DND-41 (cell line): ENCODE measurements at regions not wholly inside any gene's neighbourhood (a gene's known extent, or its start where the extent isn't known, plus 50 kb on each side); places are given as distances from the start of the nearest gene placed in this dataset.

Source experiments
- ATAC-seq: fragments of 200-7000 bp; cut with Tn5 transposase; 3 replicates; pipeline ENCODE4 v1.9.1; 2021; ENCODE audit warnings: low read depth; ENCODE audit not compliant: insufficient read depth
- DNase-seq: peaks from one replicate; pipeline ENCODE4 v3.0.0-alpha.2; 2020
- H2AFZ ChIP-seq: 2 replicates; pipeline ENCODE4 v1.6.0; 2012; ENCODE audit warnings: low read depth, low read length
- H3K27ac ChIP-seq: 2 replicates; pipeline ENCODE4 v1.5.1; 2012; ENCODE audit warnings: low read length, inconsistent platforms
- H3K27me3 ChIP-seq: fragments of 200-600 bp; sonication (generic); 2 replicates; pipeline ENCODE4 v1.6.0; 2012; ENCODE audit warnings: low read length, mild to moderate bottlenecking, inconsistent platforms; ENCODE audit not compliant: insufficient read depth, poor library complexity
- H3K36me3 ChIP-seq: 2 replicates; pipeline ENCODE4 v1.5.1; 2012; ENCODE audit warnings: low read length, inconsistent platforms; ENCODE audit not compliant: insufficient read depth
- H3K4me1 ChIP-seq: 2 replicates; pipeline ENCODE4 v1.5.1; 2012; ENCODE audit warnings: mild to moderate bottlenecking, low read length; ENCODE audit not compliant: insufficient read depth
- H3K4me2 ChIP-seq: 2 replicates; pipeline ENCODE4 v1.6.0; 2012; ENCODE audit warnings: mild to moderate bottlenecking, moderate library complexity, low read length, inconsistent platforms; ENCODE audit not compliant: insufficient read depth
- H3K4me3 ChIP-seq, 2 experiments: fragments of 200-600 bp in 1 of 2; shearing (Covaris generic) in 1 of 2; 2 replicates each; pipeline ENCODE4 v1.5.1; 2012 to 2016; ENCODE audit warnings: inconsistent platforms in 2 of 2, low read length in 2 of 2, mild to moderate bottlenecking in 2 of 2, low read depth in 1 of 2, moderate library complexity in 1 of 2
- H3K79me2 ChIP-seq: 2 replicates; pipeline ENCODE4 v1.6.0; 2012; ENCODE audit warnings: low read length, inconsistent platforms; ENCODE audit not compliant: insufficient read depth
- H3K9ac ChIP-seq: 2 replicates; pipeline ENCODE4 v1.6.0; 2012; ENCODE audit warnings: low read depth, mild to moderate bottlenecking, inconsistent platforms, low read length, moderate library complexity
- H3K9me3 ChIP-seq: 2 replicates; pipeline ENCODE4 v1.5.1; 2012; ENCODE audit warnings: low read length, moderate library complexity, mild to moderate bottlenecking, inconsistent platforms; ENCODE audit not compliant: insufficient read depth, severe bottlenecking
- H4K20me1 ChIP-seq: 2 replicates; pipeline ENCODE4 v1.6.0; 2012; ENCODE audit warnings: low read length; ENCODE audit not compliant: insufficient read depth
- CTCF ChIP-seq: IDR thresholded peaks from 2 replicates; pipeline ENCODE4 v1.5.1; 2012; ENCODE audit warnings: borderline replicate concordance, low read length, moderate library complexity, mild to moderate bottlenecking; ENCODE audit not compliant: poor library complexity, severe bottlenecking; ENCODE audit errors: extremely low read depth
- EZH2 ChIP-seq: IDR thresholded peaks from 3 replicates; pipeline ENCODE4 v1.6.1; 2012; ENCODE audit warnings: borderline replicate concordance, low read depth, mild to moderate bottlenecking, moderate library complexity, low read length, inconsistent platforms; ENCODE audit not compliant: severe bottlenecking

DNA sequence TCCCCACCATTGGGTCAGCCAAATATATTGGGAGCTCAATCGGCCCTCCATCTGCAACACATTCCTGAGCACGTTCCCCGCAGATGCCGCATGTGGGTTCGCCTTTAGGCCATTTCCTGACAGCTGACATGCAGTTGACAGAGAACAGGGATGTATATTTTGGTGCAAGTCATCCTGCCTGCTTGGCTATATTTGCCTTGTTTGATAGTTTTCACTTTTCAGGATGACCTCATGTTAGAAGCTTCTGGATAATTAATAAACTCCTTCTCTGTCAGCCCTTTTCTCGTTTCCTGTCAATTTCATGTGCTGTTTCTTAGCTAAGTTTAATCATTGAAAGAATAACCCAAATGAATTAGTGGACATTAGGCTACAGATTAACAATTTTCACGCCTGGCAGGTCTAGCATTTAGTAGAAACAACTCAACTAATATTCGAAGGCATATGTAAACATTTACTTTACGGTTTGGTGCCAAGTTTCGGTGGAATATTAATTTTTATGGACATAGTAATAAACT, 105.8 kb upstream of the SLC5A12 start:
- Histone ChIP-seq H3K79me2 (no peaks in the 10 kb centered on the region), H2AFZ (no peak overlapping the region), H3K4me2 (no peak overlapping the region), H3K9me3 (peaks cover 20% of the 10 kb centered on the region), H3K36me3 (no peaks in the 10 kb centered on the region), H3K27me3 (no peaks in the 10 kb centered on the region), H4K20me1 (no peaks in the 10 kb centered on the region), H3K27ac (no peak overlapping the region), H3K9ac (no peak overlapping the region), H3K4me3 (no peak overlapping the region), H3K4me1 (no peaks in the 10 kb centered on the region)
- no peak for TF ChIP-seq EZH2
- TF ChIP-seq CTCF = no peak
- no peak for ATAC-seq
- DNase-seq = no peak

GRCh38 chr11:26828288-26828687, 106.4 kb upstream of the SLC5A12 start:
- ATAC-seq (no peak), DNase-seq (no peak)
- Histone ChIP-seq H3K9me3 (peaks cover 15% of the 10 kb centered on the region), H3K9ac (no peak overlapping the region), H4K20me1 (no peaks in the 10 kb centered on the region), H3K4me3 (no peak overlapping the region), H3K27me3 (no peaks in the 10 kb centered on the region), H3K79me2 (no peaks in the 10 kb centered on the region), H3K27ac (no peak overlapping the region), H2AFZ (no peak overlapping the region), H3K4me1 (no peaks in the 10 kb centered on the region), H3K4me2 (no peak overlapping the region), H3K36me3 (no peaks in the 10 kb centered on the region)
- TF ChIP-seq CTCF = no peak
- TF ChIP-seq EZH2 = no peak

- Histone ChIP-seq H2AFZ (no peak overlapping the region), H3K79me2 (no peaks in the 10 kb centered on the region), H3K27ac (no peak overlapping the region), H3K4me3 (no peak overlapping the region), H3K9me3 (peaks cover 2% of the 10 kb centered on the region), H3K4me1 (no peaks in the 10 kb centered on the region), H3K36me3 (no peaks in the 10 kb centered on the region), H3K4me2 (no peak overlapping the region), H4K20me1 (no peaks in the 10 kb centered on the region), H3K27me3 (no peaks in the 10 kb centered on the region), H3K9ac (no peak overlapping the region)
- DNase-seq (no peak), ATAC-seq (no peak)
- TF ChIP-seq EZH2 (no peak), CTCF (no peak)
These were observed 108.4 kb upstream of the SLC5A12 start for GRCh38 chr11:26830218-26830617.

DNA sequence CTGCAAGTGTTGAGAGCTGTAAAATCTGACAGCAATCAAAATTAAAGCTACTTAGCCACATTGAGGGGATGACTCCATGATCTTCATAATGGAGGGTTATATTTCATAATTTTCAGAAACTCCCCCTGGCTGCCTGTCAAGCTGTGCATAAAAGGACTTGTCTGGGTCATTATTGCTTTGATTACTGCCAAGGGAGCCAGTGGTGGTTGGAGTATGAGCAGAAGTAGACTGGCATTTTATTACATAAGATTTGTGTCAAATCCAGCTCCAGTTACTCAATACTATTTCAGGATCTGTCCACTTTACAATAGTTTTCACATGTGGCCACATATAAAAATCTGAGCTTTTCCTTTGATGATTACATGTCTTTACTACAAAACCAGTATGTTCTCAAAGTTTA, 108.9 kb upstream of the SLC5A12 start:
- Histone ChIP-seq H3K9ac (no peak overlapping the region), H3K36me3 (no peaks in the 10 kb centered on the region), H3K4me3 (no peak overlapping the region), H3K27me3 (no peaks in the 10 kb centered on the region), H3K9me3 (peaks cover 2% of the 10 kb centered on the region), H3K4me2 (no peak overlapping the region), H3K27ac (no peak overlapping the region), H4K20me1 (no peaks in the 10 kb centered on the region), H3K4me1 (no peaks in the 10 kb centered on the region), H3K79me2 (no peaks in the 10 kb centered on the region), H2AFZ (no peak overlapping the region)
- TF ChIP-seq EZH2 (no peak), CTCF (no peak)
- no peak for ATAC-seq
- no peak for DNase-seq
